BLaER1 (cell line): ENCODE measurements at regions not wholly inside any gene's neighbourhood (a gene's known extent, or its start where the extent isn't known, plus 50 kb on each side); places are given as distances from the start of the nearest gene placed in this dataset.

ENCODE experiments used
- H3K27ac ChIP-seq: shearing (Covaris generic); formaldehyde crosslinking; 2 replicates; pipeline ENCODE4 v1.8.1; 2022
- H3K27me3 ChIP-seq: shearing (Covaris generic); formaldehyde crosslinking; 2 replicates; pipeline ENCODE4 v1.8.1; 2022
- H3K36me3 ChIP-seq: shearing (Covaris generic); formaldehyde crosslinking; 2 replicates; pipeline ENCODE4 v1.8.1; 2022
- H3K4me1 ChIP-seq: shearing (Covaris generic); formaldehyde crosslinking; 2 replicates; pipeline ENCODE4 v1.8.1; 2022
- H3K4me2 ChIP-seq: shearing (Covaris generic); formaldehyde crosslinking; 2 replicates; pipeline ENCODE4 v1.8.1; 2022
- H3K4me3 ChIP-seq: shearing (Covaris generic); formaldehyde crosslinking; 2 replicates; pipeline ENCODE4 v1.8.1; 2022
- H3K9ac ChIP-seq: shearing (Covaris generic); formaldehyde crosslinking; 2 replicates; pipeline ENCODE4 v1.8.1; 2022
- H3K9me3 ChIP-seq: shearing (Covaris generic); formaldehyde crosslinking; 2 replicates; pipeline ENCODE4 v1.8.1; 2022
- H4K20me1 ChIP-seq: shearing (Covaris generic); formaldehyde crosslinking; 2 replicates; pipeline ENCODE4 v1.8.1; 2022
- Cebpa-rat ChIP-seq: shearing (Covaris generic); IDR thresholded peaks from 2 replicates; pipeline ENCODE4 v1.8.1; 2022

DNA sequence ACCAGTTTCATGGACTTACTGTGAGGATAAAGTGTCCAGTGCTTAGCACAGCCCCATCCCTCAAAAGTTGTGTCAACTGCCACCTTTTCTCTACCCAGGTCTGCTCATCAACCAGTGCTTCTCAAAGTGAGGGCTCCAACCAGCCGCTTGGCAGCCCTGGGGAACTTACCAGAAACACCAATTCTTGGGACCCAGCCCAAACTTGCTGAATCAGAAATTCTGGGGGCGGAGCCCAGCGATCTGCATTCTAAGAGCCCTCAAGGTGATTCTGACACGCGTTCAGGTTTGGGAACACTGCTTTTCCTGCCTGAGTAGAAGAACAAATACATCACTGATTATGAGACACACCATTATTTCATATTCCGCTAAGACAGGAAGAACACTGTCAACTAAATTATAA lies 132.0 kb downstream of the NSG2 start:
- H3K9ac ChIP-seq = no peak overlapping the region
- H3K27ac ChIP-seq = no peak overlapping the region
- H4K20me1 ChIP-seq = no peaks in the 10 kb centered on the region
- H3K4me3 ChIP-seq = no peak overlapping the region
- no peaks in the 10 kb centered on the region for H3K36me3 ChIP-seq
- H3K27me3 ChIP-seq = no peaks in the 10 kb centered on the region
- H3K9me3 ChIP-seq = no peaks in the 10 kb centered on the region
- H3K4me1 ChIP-seq = peaks cover 22% of the 10 kb centered on the region
- TF ChIP-seq Cebpa-rat = no peak
- H3K4me2 ChIP-seq = no peak overlapping the region

- Histone ChIP-seq H3K4me3 (no peak overlapping the region), H3K9me3 (no peaks in the 10 kb centered on the region), H4K20me1 (no peaks in the 10 kb centered on the region), H3K27me3 (no peaks in the 10 kb centered on the region), H3K4me1 (peaks cover 22% of the 10 kb centered on the region), H3K9ac (no peak overlapping the region), H3K36me3 (no peaks in the 10 kb centered on the region), H3K4me2 (no peak overlapping the region), H3K27ac (no peak overlapping the region)
- TF ChIP-seq Cebpa-rat = no peak
Measured at GRCh38 chr5:174177976-174178605, 132.6 kb downstream of the NSG2 start.

- Histone ChIP-seq H3K27ac (no peak overlapping the region), H3K4me3 (no peak overlapping the region), H3K9me3 (no peaks in the 10 kb centered on the region), H4K20me1 (no peaks in the 10 kb centered on the region), H3K4me2 (no peak overlapping the region), H3K4me1 (peaks cover 14% of the 10 kb centered on the region), H3K27me3 (no peaks in the 10 kb centered on the region), H3K9ac (no peak overlapping the region), H3K36me3 (no peaks in the 10 kb centered on the region)
- TF ChIP-seq Cebpa-rat = no peak
Measured at GRCh38 chr5:174180639-174181038, 135.1 kb downstream of the NSG2 start.

DNA sequence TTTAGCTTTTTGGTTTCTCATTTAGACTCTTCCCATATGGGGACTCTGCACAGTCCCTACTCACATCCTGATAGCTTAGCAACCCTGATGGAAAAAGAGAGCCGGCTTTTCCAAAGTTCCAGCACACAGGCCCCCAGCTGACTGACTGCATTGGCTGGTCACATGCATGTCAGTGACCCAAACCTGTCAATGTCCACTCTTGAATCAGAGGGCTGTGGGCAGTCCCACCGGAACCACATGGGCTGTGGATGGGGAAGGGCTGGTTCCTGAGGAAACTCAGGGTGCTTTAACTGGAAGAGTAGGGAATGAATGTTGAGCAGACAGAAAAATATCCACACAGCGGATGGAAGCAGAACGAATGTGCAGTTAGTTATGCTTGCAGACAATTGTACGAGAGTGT lies 136.6 kb downstream of the NSG2 start:
- Histone ChIP-seq H3K36me3 (no peaks in the 10 kb centered on the region), H3K9ac (no peak overlapping the region), H3K27me3 (no peaks in the 10 kb centered on the region), H3K27ac (no peak overlapping the region), H3K4me3 (no peak overlapping the region), H4K20me1 (no peaks in the 10 kb centered on the region), H3K4me2 (no peak overlapping the region), H3K4me1 (peaks cover 4% of the 10 kb centered on the region), H3K9me3 (no peaks in the 10 kb centered on the region)
- no peak for TF ChIP-seq Cebpa-rat

DNA sequence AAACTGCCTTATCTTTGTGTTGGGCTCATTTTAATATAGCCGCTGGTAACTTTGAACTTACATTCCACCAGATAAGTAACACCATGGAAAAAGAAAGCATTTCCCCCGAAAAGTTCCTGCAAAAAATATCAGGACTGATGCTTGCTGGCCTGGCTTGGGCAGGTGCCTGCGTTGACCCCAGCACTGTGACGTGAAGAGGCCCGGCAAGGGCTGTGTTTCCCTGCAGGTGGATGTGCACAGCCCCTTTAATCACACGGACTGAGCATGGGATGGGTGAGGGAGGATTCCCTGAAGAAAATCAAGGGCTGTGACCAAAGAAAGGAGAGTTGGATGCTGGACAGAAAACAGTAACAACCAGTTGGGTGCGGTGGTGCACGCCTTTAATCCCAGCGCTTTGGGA lies 138.2 kb downstream of the NSG2 start:
- Histone ChIP-seq H3K27ac (no peak overlapping the region), H3K9me3 (no peaks in the 10 kb centered on the region), H3K9ac (no peak overlapping the region), H3K4me2 (no peak overlapping the region), H3K4me3 (no peak overlapping the region), H3K27me3 (no peaks in the 10 kb centered on the region), H3K36me3 (no peaks in the 10 kb centered on the region), H4K20me1 (no peaks in the 10 kb centered on the region), H3K4me1 (peaks cover 11% of the 10 kb centered on the region)
- no peak for TF ChIP-seq Cebpa-rat

DNA sequence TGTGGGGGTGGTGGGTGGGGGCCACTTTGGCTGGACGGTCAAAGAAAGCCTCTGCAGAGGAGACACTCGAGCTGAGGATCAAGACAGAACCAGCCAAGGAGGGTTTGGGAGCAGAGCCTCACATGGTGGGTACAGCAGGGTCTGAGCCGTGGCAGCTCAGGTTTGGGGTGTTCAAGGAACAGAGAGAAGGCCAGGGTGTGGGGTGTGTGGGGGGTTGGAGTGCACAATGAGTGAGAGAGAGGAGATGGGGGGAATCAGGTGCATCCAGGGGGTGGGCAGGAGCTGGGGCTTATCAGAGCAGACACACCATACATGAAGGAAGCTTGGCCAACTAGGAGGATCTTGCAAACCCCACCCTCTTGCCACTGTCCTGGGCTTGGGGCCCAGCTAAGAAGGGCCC lies 140.0 kb downstream of the NSG2 start:
- Histone ChIP-seq H3K36me3 (no peaks in the 10 kb centered on the region), H3K9me3 (no peaks in the 10 kb centered on the region), H3K4me2 (no peak overlapping the region), H3K4me3 (no peak overlapping the region), H4K20me1 (no peaks in the 10 kb centered on the region), H3K27ac (no peak overlapping the region), H3K27me3 (no peaks in the 10 kb centered on the region), H3K9ac (no peak overlapping the region), H3K4me1 (peaks cover 25% of the 10 kb centered on the region)
- no peak for TF ChIP-seq Cebpa-rat

- peaks cover 32% of the 10 kb centered on the region for H3K4me1 ChIP-seq
- no peak for TF ChIP-seq Cebpa-rat
- H3K36me3 ChIP-seq = no peaks in the 10 kb centered on the region
- H3K9ac ChIP-seq = no peak overlapping the region
- H3K27me3 ChIP-seq = no peaks in the 10 kb centered on the region
- no peak overlapping the region for H3K27ac ChIP-seq
- no peak overlapping the region for H3K4me3 ChIP-seq
- H3K9me3 ChIP-seq = no peaks in the 10 kb centered on the region
- no peak overlapping the region for H3K4me2 ChIP-seq
- H4K20me1 ChIP-seq = no peaks in the 10 kb centered on the region
Measured at GRCh38 chr5:174186096-174186695, 140.7 kb downstream of the NSG2 start.

- TF ChIP-seq Cebpa-rat = no peak
- Histone ChIP-seq H3K4me2 (no peak overlapping the region), H3K9me3 (no peaks in the 10 kb centered on the region), H3K36me3 (no peaks in the 10 kb centered on the region), H4K20me1 (no peaks in the 10 kb centered on the region), H3K9ac (no peak overlapping the region), H3K4me3 (no peak overlapping the region), H3K4me1 (peaks cover 33% of the 10 kb centered on the region), H3K27ac (no peak overlapping the region), H3K27me3 (no peaks in the 10 kb centered on the region)
Measured at GRCh38 chr5:174187001-174187400, 141.5 kb downstream of the NSG2 start.

GRCh38 chr5:174187481-174187880 lies 142.0 kb downstream of the NSG2 start:
- Histone ChIP-seq H3K4me2 (no peak overlapping the region), H3K36me3 (no peaks in the 10 kb centered on the region), H3K9me3 (no peaks in the 10 kb centered on the region), H3K27ac (no peak overlapping the region), H4K20me1 (no peaks in the 10 kb centered on the region), H3K27me3 (no peaks in the 10 kb centered on the region), H3K4me3 (no peak overlapping the region), H3K4me1 (peaks cover 33% of the 10 kb centered on the region), H3K9ac (no peak overlapping the region)
- TF ChIP-seq Cebpa-rat = no peak

GRCh38 chr5:174188295-174188694 lies 142.8 kb downstream of the NSG2 start:
- H3K4me3 ChIP-seq = no peak overlapping the region
- no peaks in the 10 kb centered on the region for H3K36me3 ChIP-seq
- no peak overlapping the region for H3K9ac ChIP-seq
- H3K27me3 ChIP-seq = no peaks in the 10 kb centered on the region
- TF ChIP-seq Cebpa-rat = no peak
- H3K9me3 ChIP-seq = no peaks in the 10 kb centered on the region
- H3K27ac ChIP-seq = 0 out of 2 replicates have a peak overlapping the region, but pooled peaks have one; percentile 13
- peak overlapping the region; percentile 43 for H3K4me2 ChIP-seq
- H3K4me1 ChIP-seq = peaks cover 36% of the 10 kb centered on the region
- no peaks in the 10 kb centered on the region for H4K20me1 ChIP-seq
